Large intestine (tissue), 3 donors: ENCODE measurements at regions not wholly inside any gene's neighbourhood (a gene's known extent, or its start where the extent isn't known, plus 50 kb on each side); places are given as distances from the start of the nearest gene placed in this dataset.

Experiments used
- DNase-seq, 2 donors: peaks; one replicate each; pipeline versions ENCODE4 v3.0.0 to v3.0.0-alpha.2; 2013
- H3K27ac ChIP-seq: one replicate; pipeline ENCODE4 v1.5.1; 2013; ENCODE audit warnings: low read length
- H3K27me3 ChIP-seq: 2 replicates; pipeline ENCODE4 v1.6.1; 2013; ENCODE audit warnings: low read length; ENCODE audit not compliant: control insufficient read depth, insufficient read depth
- H3K36me3 ChIP-seq: 2 replicates; pipeline ENCODE4 v1.6.1; 2013; ENCODE audit warnings: low read length; ENCODE audit not compliant: control insufficient read depth, insufficient read depth
- H3K4me1 ChIP-seq: one replicate; pipeline ENCODE4 v1.6.1; 2013; ENCODE audit warnings: low read length; ENCODE audit not compliant: control insufficient read depth, insufficient read depth
- H3K4me3 ChIP-seq: one replicate; pipeline ENCODE4 v1.5.1; 2013; ENCODE audit warnings: low read length
- H3K9me3 ChIP-seq: one replicate; pipeline ENCODE4 v1.6.1; 2013; ENCODE audit warnings: mild to moderate bottlenecking, low read depth, low read length, moderate library complexity; ENCODE audit not compliant: control insufficient read depth
- WGBS: methylation state at CpG from one replicate; pipeline ENCODE4 v1.1.5; 2013; ENCODE audit warnings: low lambda C conversion rate; ENCODE audit not compliant: insufficient coverage; 5-methylcytosine and 5-hydroxymethylcytosine counted together

GRCh38 chr5:92588876-92589275 lies 992.1 kb downstream of the NR2F1-AS1 start:
- WGBS = no CpG with 5 or more reads among the region's 1 CpG
- Histone ChIP-seq H3K9me3 (no peaks in the 10 kb centered on the region), H3K4me1 (no peaks in the 10 kb centered on the region), H3K36me3 (no peaks in the 10 kb centered on the region), H3K27me3 (no peaks in the 10 kb centered on the region), H3K4me3 (no peak overlapping the region), H3K27ac (no peak overlapping the region)
- no peak for DNase-seq

- Histone ChIP-seq H3K27me3 (no peaks in the 10 kb centered on the region), H3K36me3 (no peaks in the 10 kb centered on the region), H3K27ac (no peak overlapping the region), H3K4me1 (no peaks in the 10 kb centered on the region), H3K4me3 (no peak overlapping the region), H3K9me3 (no peaks in the 10 kb centered on the region)
- no peak for DNase-seq
- no CpG with 5 or more reads among the region's 3 CpGs for WGBS
These were observed 999.3 kb downstream of the NR2F1-AS1 start for GRCh38 chr5:92581690-92582089.

GRCh38 chr5:92581249-92581648 lies 999.8 kb downstream of the NR2F1-AS1 start:
- Histone ChIP-seq H3K9me3 (no peaks in the 10 kb centered on the region), H3K27me3 (no peaks in the 10 kb centered on the region), H3K4me1 (no peaks in the 10 kb centered on the region), H3K36me3 (no peaks in the 10 kb centered on the region), H3K27ac (no peak overlapping the region), H3K4me3 (no peak overlapping the region)
- no peak for DNase-seq

GRCh38 chr5:92580814-92581213 lies 1000.2 kb downstream of the NR2F1-AS1 start:
- no CpG with 5 or more reads among the region's 2 CpGs for WGBS
- Histone ChIP-seq H3K36me3 (no peaks in the 10 kb centered on the region), H3K9me3 (no peaks in the 10 kb centered on the region), H3K27me3 (no peaks in the 10 kb centered on the region), H3K4me1 (no peaks in the 10 kb centered on the region), H3K27ac (no peak overlapping the region), H3K4me3 (no peak overlapping the region)
- DNase-seq = no peak

GRCh38 chr5:92574023-92574422 lies 1007.0 kb downstream of the NR2F1-AS1 start:
- H3K27ac ChIP-seq = no peak overlapping the region
- 85% methylated on average over 2 of the region's 3 CpGs for WGBS

GRCh38 chr5:92568522-92568921 lies 1012.5 kb downstream of the NR2F1-AS1 start:
- H3K27ac ChIP-seq = no peak overlapping the region
- H3K27me3 ChIP-seq = no peaks in the 10 kb centered on the region
- H3K9me3 ChIP-seq = no peaks in the 10 kb centered on the region
- DNase-seq = no peak
- H3K4me1 ChIP-seq = no peaks in the 10 kb centered on the region
- WGBS = 90% methylated on average over 2 of the region's 2 CpGs
- no peak overlapping the region for H3K4me3 ChIP-seq
- H3K36me3 ChIP-seq = no peaks in the 10 kb centered on the region

More at GRCh38 chr5:92574023-92574422, 1007.0 kb downstream of the NR2F1-AS1 start:
- no peaks in the 10 kb centered on the region for H3K4me1 ChIP-seq
- no peaks in the 10 kb centered on the region for H3K9me3 ChIP-seq
- no peak overlapping the region for H3K4me3 ChIP-seq
- DNase-seq = no peak
- no peaks in the 10 kb centered on the region for H3K36me3 ChIP-seq
- H3K27me3 ChIP-seq = no peaks in the 10 kb centered on the region

- no peak overlapping the region for H3K4me3 ChIP-seq
- H3K9me3 ChIP-seq = no peaks in the 10 kb centered on the region
- H3K27me3 ChIP-seq = no peaks in the 10 kb centered on the region
- no peak for DNase-seq
- no peaks in the 10 kb centered on the region for H3K36me3 ChIP-seq
- 100% methylated on average over 1 of the region's 3 CpGs for WGBS
- H3K27ac ChIP-seq = no peak overlapping the region
- no peaks in the 10 kb centered on the region for H3K4me1 ChIP-seq
These were observed 1013.1 kb downstream of the NR2F1-AS1 start for GRCh38 chr5:92567831-92568450.

GRCh38 chr5:92566113-92566786 lies 1014.8 kb downstream of the NR2F1-AS1 start:
- H3K27ac ChIP-seq = no peak overlapping the region
- no peaks in the 10 kb centered on the region for H3K9me3 ChIP-seq
- no peak for DNase-seq
- 73% methylated on average over 2 of the region's 3 CpGs for WGBS
- no peaks in the 10 kb centered on the region for H3K4me1 ChIP-seq
- H3K27me3 ChIP-seq = no peaks in the 10 kb centered on the region
- H3K36me3 ChIP-seq = no peaks in the 10 kb centered on the region
- H3K4me3 ChIP-seq = no peak overlapping the region

- Histone ChIP-seq H3K27me3 (no peaks in the 10 kb centered on the region), H3K27ac (no peak overlapping the region), H3K9me3 (no peaks in the 10 kb centered on the region), H3K36me3 (no peaks in the 10 kb centered on the region), H3K4me3 (no peak overlapping the region), H3K4me1 (peaks cover 5% of the 10 kb centered on the region)
- DNase-seq = no peak
- 73% methylated on average over 2 of the region's 3 CpGs for WGBS
These were observed 1015.3 kb downstream of the NR2F1-AS1 start for GRCh38 chr5:92565673-92566072.

GRCh38 chr5:92562065-92562464 lies 1019.0 kb downstream of the NR2F1-AS1 start:
- H3K9me3 ChIP-seq = no peaks in the 10 kb centered on the region
- H3K4me3 ChIP-seq = no peak overlapping the region
- H3K36me3 ChIP-seq = no peaks in the 10 kb centered on the region
- DNase-seq = no peak
- H3K27ac ChIP-seq = no peak overlapping the region
- no peaks in the 10 kb centered on the region for H3K27me3 ChIP-seq
- H3K4me1 ChIP-seq = peaks cover 7% of the 10 kb centered on the region

- H3K27me3 ChIP-seq = no peaks in the 10 kb centered on the region
- peaks cover 7% of the 10 kb centered on the region for H3K4me1 ChIP-seq
- no CpG with 5 or more reads among the region's 1 CpG for WGBS
- no peak overlapping the region for H3K4me3 ChIP-seq
- H3K36me3 ChIP-seq = no peaks in the 10 kb centered on the region
- H3K27ac ChIP-seq = no peak overlapping the region
- no peaks in the 10 kb centered on the region for H3K9me3 ChIP-seq
- no peak for DNase-seq
These were observed 1019.5 kb downstream of the NR2F1-AS1 start for GRCh38 chr5:92561411-92561959.
